ENCODE measurements at regions not wholly inside any gene's neighbourhood (a gene's known extent, or its start where the extent isn't known, plus 50 kb on each side); places are given as distances from the start of the nearest gene placed in this dataset.

DNA sequence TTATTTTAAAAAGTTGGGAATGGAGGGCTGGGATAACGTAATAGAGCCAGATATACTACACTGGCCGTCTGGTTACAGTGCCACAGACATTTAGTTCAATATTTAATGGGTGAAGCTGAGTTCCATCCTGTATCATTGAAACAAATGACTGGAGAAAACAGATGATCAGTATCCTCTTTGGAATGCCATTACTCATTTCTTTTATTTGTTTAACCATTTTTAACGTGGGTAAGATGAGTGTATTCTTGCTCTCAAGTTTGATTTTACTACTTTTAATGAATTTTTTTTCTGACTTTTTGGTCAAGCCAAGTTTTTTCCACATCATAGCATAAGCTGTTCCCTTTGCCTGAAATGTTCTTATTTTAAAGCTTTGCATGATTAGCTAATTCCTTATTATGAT, 53.9 kb upstream of the GRM7 start:
- H3K36me3 ChIP-seq = no peaks in the 10 kb centered on the region
- H3K4me1 ChIP-seq = no peaks in the 10 kb centered on the region
- H3K27me3 ChIP-seq = no peaks in the 10 kb centered on the region
- no peak for TF ChIP-seq POLR2A (IDR thresholded peaks at IDR 0.05)
- TF ChIP-seq, protein P1, sequence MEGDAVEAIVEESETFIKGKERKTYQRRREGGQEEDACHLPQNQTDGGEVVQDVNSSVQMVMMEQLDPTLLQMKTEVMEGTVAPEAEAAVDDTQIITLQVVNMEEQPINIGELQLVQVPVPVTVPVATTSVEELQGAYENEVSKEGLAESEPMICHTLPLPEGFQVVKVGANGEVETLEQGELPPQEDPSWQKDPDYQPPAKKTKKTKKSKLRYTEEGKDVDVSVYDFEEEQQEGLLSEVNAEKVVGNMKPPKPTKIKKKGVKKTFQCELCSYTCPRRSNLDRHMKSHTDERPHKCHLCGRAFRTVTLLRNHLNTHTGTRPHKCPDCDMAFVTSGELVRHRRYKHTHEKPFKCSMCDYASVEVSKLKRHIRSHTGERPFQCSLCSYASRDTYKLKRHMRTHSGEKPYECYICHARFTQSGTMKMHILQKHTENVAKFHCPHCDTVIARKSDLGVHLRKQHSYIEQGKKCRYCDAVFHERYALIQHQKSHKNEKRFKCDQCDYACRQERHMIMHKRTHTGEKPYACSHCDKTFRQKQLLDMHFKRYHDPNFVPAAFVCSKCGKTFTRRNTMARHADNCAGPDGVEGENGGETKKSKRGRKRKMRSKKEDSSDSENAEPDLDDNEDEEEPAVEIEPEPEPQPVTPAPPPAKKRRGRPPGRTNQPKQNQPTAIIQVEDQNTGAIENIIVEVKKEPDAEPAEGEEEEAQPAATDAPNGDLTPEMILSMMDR (IDR thresholded peaks at IDR 0.05) = no peak
- no peaks in the 10 kb centered on the region for H3K9me3 ChIP-seq
- no peak overlapping the region for H3K4me3 ChIP-seq
- no peak overlapping the region for H3K27ac ChIP-seq
- DNase-seq = no peak

DNA sequence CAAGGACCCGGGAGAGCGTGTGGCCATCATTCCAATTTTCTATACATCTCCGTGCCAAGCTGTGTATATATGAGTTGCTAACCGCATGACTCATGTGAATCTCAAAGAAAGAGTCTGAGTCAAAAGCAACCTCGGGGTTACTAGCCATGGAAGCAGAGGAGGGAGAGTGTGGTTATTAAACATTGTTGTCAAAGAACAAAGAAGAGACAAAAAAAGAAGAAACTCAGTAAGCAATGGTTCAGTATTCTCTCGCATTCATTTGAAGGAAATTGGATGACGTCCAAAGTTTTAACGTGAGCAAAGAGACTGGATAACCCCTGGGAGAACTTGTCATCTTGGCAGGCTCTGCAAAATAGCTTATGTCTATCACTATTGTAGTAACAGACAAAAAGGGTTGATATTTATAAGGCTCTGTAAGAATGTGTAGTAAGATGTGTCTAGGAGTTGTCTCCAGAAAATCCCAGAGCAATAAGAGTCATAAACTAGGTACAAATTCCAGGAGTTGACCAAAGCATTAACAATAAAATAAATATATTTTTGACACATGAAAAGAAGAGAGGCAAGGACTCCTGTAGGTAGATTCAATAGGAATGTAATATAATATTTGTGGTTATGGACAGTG, 52.8 kb upstream of the GRM7 start:
- no peak for DNase-seq
- no peak overlapping the region for H3K4me3 ChIP-seq
- H3K27me3 ChIP-seq = no peaks in the 10 kb centered on the region
- H3K36me3 ChIP-seq = no peaks in the 10 kb centered on the region
- TF ChIP-seq, protein P1 (IDR thresholded peaks at IDR 0.05) = no peak
- TF ChIP-seq POLR2A (IDR thresholded peaks at IDR 0.05) = no peak
- H3K4me1 ChIP-seq = no peaks in the 10 kb centered on the region
- no peak overlapping the region for H3K27ac ChIP-seq
- no peaks in the 10 kb centered on the region for H3K9me3 ChIP-seq

DNA sequence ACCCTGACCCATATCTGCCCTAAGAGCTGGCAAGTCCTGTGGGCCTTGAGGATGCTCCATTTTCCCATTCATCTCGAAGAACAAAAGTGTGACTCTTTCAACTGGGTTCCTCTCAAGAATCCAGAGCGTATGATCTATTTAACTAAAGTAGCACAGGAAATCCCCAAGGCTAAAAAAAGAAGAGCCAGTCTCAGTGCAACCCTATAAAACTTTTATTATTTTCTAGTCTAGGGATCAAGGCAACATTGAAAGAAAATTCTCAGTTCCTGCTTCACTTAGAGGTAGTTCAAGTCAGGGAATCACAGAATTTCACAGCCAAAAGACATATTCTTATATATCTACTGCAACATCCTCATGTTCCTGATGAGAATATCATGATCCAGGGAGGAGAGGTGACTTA, 51.6 kb upstream of the GRM7 start:
- Histone ChIP-seq H3K27ac (no peak overlapping the region), H3K27me3 (no peaks in the 10 kb centered on the region), H3K4me1 (no peaks in the 10 kb centered on the region), H3K9me3 (no peaks in the 10 kb centered on the region), H3K4me3 (no peak overlapping the region), H3K36me3 (no peaks in the 10 kb centered on the region)
- no peak for DNase-seq
- TF ChIP-seq POLR2A (IDR thresholded peaks at IDR 0.05) = no peak
- TF ChIP-seq, protein P1 (IDR thresholded peaks at IDR 0.05) = no peak

Measured in Peyer's patch (tissue), 4 donors.